Renal cortical epithelial cell (primary cell): ENCODE measurements at regions not wholly inside any gene's neighbourhood (a gene's known extent, or its start where the extent isn't known, plus 50 kb on each side); places are given as distances from the start of the nearest gene placed in this dataset.
A peak's percentile ranks its signal among the peaks of the same experiment; 100 is the strongest.

Experiments
- DNase-seq: peaks from one replicate; pipeline ENCODE4 v3.0.0-alpha.2; 2011; ENCODE audit warnings: low read depth

DNA sequence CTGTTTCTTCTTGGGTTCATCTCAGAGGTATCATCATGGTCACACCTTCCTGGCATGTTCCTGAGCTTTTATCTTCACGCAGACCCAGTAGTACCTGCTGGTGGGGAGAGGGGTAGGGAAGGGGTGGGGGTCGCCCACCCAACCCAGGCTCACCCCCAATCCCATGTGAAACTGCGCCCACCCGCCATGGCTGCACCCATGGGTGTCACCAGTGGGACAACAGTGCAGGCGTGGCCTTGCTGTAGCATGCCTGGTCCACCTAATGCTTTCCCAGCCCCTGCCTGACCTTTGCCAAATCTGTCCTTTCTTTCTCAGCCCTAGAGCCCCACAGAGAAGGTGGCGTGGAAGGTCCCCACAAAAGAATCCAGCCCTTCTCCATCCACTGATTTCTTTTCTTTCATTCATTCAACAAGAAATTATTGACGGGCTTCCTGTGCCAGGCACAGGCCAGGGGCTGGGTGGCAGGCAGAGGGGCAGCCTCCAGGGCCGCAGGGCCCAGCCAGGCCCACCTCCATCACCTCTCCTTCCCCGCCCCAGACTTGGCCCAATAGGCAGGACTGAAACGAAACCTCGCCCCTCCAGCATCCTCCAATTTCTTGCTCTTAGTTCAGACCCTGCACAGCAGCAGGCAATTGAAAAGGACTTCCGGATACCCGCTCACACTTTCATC lies 79.1 kb upstream of the TNRC6C start:
- no peak for DNase-seq

DNA sequence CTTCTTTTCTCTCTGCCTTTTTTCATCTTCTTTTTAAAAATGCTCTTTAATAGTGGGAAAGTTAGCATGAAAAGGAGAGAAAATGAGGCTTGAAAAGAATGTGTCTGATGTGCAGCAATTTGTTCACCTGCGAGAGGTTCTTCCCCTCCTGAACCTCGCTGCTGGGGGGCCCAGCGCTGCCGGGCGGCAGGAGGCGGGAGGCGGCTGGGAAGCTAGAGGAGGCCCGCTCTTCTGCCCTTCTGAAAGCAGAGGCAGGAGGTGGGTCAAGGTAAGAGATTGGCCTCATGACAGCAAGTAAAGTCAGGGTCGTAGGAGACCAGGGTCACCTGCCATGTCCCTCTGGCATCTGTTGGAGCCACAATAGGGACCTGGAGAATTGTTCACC lies 78.6 kb upstream of the TNRC6C start:
- DNase-seq, result no peak

DNA sequence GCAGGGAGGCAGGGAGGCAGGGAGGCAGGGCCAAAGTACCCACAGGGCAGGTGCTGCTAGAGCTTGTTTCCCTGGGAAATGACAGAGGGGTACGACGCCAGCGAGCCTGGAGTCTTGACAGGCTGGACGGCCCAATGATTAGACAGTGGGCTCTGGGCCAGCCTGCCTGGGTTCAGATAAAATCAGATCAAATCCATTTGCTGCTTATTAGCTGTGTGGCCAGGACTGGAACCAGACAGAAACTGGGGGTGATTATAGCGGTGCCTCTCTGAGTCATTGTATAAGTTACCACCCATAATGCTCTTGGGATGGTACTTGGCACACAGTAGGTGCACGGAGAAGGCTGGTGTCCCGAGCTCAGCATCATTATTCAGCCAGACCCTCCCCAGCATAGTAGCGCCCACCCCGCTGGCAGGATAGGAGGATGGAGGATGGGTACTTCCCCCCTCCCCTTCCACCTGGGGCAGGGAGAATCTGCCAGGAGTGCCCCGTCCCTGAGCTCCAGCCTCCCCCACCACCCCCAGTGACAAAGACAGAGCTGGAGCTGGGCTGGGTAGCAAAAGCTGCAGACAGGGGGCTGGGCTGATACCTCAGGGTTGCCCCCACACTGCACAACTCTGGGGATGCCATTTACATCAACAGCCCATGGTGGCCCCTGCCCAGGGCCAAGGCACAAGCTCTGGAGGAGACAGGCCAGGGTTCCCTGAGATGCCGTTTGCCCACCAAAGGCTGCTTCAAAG lies 77.6 kb upstream of the TNRC6C start:
- DNase-seq, result no peak

DNA sequence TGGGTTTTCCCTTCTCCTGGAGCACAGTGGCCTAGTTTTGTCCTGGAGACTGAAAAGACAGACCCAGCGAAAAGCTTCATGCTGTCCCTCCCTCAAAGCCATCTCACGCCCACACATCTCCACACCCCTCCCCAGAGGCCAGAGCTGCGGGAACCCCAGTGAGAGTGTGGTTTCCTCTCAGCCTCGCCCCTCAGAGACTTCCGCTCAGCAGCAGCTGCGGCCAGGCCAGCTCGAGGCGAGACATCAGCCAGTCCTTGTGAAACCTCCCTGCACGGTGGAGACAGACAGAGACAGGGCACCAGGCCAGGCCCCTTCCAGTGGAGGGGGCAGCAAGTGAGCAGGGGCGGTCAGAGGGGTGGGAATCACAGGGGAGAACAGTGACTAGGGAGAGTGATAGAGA lies 77.0 kb upstream of the TNRC6C start:
- DNase-seq, result no peak

DNA sequence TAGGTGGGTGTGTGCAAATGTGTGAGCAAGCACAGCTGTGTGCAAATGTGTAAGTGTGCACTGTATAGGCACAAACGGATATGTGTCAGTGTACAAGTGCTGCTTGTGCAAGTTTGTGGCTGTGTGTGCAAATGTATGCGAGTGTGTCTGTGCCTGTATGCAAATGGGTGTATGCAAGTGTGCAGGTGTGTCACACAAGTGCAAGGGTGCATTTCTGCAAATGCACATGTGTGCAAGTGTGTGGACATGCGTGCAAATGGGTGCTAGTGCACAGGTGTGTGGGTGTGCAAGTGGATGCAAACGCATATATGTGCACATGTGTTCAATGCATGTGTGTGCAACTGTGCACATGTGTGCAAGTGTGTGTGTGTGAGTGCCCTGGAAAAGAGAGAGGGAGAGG lies 76.5 kb upstream of the TNRC6C start:
- DNase-seq, result no peak

DNA sequence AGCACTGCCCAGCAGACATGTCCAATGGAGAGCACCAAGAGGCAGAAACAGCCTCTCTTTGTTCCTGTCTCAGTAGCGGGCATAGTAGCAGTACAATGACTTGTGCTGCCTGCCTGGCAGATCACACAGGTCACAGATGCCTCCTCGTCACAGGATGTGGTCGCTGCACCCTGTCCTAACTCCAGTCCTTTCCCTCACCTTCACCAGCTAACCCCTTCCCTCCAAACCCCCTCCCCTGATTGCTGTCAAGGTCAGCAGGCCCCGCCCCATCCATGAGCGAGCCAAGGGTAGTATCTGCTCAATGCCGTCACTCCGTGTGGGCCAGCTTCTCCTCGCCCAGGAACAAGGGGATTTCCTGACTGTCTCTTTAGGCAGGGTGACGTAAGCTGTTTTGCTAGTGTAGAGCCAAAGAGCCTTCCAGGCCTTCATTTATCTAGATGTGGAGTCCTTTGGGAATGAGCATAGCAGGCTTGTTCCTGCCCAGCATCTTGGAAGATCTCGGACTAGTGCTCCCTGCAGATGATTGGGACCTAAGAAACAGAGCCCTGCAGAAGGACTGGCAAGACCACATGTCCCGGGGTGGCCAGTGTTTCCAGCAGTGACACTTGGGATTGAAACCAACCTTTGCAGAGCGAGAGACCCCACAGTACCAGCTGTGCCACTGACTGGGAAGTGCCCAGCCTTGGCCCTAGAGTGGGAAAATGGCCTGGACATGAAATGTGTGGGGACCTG lies 75.9 kb upstream of the TNRC6C start:
- DNase-seq, result no peak

DNA sequence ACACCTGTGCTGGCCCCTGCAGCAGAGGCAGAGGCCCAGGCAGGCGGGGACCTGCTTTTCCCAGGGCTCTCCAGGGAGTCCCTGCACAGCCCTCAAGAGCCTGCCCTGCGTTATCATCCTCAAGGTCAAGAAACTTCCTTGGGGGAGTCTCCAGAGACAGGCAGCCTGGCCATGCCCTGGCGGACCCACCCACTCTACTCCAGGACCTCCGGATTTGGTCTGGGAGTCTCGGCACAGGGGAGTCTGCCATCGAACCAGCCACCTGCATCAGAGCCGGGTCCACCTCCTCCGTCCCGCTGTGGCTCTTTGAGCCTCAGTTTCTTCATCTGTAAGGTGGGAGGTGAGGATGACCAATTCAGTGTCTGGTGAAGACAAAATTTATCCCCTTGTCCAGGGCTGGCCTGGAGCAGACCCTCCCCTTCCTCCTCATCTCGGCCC lies 75.3 kb upstream of the TNRC6C start:
- no peak for DNase-seq

DNA sequence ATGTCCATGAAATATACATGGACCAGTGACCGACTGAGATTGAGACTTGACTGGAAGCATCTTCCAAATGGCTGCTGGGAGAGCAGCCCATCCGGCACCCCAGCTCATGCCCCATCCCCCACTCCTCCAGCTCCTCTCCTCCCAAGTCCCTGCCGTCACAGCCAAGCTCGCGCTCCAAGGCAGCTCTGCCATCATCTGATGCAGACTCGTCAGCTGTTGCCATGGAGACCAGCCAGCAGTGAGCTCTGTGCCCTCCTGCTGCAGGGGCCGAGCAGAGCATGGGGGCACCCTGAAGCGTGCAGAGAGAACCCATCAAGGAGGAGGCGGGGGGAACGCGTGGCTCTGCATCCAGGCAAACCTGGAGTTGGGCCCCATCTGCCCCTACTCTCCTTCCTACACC lies 74.5 kb upstream of the TNRC6C start:
- no peak for DNase-seq

DNA sequence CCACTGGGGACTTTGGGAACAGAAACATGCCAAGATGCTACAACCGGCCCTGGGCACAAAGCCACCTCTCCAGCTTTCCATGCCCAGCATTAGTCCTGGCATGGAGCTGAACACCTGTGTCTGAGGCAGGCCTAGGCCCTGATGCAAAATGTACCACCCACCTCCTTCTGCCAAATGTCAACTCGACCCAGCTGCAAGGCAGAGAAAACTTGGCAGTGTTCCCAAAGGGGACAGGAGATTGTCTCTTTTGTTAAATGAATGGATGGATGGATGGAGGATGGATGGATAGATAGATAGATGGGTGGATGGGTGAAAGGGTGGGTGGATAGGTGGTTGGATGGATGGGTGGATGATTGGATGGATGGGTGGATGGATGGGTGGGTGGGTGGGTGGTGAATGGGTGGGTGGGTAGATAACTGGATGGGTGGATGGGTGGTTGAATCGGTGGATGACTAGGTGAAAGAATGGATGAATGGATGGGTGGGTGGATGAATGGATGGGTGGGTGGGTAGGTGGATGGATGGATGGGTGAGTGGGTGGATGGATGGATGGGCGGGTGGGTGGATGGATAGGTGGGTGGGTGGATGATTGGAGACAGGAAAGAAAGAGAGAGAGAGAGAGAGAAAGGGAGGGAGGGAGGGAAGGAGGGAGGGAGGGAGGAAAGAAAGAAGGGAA lies 73.4 kb upstream of the TNRC6C start:
- DNase-seq, result no peak

DNA sequence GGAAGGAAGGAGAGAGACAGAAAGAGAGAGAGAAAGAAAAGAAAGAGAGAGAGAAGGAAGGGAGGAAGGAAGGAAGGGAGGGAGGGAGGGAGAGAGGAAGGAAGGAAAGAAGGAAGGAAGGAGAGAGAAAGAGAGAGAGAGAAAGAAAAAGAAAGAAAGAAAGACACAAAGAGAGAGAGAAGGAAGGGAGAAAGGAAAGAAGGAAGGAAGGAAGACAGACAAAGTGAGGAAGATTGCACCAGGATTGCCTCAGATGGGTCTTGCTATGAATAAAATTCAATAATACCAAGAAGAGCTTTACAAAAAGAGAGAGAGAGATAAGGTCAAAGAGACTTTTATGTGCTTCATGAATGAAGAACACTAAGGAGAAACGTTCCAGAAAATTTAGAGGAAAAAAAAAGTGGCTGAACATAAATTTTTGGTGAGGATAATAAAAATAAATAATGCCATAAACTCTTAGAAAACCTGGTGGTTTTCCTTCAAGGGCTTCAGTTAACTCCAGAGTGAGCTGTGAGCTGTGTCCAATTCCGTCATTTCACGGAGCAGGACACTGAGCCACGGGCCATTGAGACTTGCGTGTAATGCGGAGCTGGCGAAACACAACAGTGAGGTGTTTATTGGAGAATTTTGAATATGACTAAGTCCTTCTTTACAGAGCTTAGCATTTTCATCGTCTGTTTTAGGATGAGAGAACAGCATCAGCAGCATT lies 72.7 kb upstream of the TNRC6C start:
- DNase-seq, result no peak

DNA sequence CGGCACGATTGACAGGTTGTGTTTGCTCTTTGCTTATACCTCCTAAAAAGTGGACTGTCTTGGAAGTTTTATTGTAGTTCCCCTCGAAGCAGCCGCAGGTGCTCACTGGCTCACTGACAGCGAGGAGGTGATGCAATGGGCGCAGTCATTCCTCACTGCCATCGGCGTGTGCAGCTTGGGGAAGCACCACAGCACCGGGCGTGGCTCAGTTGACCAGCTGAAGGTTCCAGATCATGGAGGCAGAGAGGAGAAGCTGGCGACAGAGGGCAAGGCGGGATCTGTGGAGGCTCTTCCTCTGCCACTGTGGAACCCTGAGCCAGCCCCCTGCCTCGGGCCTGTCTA lies 72.1 kb upstream of the TNRC6C start:
- no peak for DNase-seq

DNA sequence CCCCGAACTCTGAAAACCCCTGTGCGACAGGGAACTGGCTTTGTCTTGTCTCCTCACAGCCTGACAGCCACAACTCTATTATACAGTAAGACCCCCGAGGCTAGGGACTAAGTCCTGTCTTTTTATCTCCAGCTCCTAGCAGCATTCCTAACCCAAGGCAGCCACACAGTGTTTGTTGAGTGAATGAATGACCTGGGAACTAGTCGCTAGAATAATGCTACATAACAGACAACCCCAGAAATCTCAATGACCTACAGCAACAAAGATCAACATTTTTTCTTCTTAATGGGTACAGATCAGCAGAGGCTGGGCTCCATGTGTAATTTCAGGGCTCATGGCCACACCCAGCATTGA lies 71.4 kb upstream of the TNRC6C start:
- DNase-seq, result no peak

DNA sequence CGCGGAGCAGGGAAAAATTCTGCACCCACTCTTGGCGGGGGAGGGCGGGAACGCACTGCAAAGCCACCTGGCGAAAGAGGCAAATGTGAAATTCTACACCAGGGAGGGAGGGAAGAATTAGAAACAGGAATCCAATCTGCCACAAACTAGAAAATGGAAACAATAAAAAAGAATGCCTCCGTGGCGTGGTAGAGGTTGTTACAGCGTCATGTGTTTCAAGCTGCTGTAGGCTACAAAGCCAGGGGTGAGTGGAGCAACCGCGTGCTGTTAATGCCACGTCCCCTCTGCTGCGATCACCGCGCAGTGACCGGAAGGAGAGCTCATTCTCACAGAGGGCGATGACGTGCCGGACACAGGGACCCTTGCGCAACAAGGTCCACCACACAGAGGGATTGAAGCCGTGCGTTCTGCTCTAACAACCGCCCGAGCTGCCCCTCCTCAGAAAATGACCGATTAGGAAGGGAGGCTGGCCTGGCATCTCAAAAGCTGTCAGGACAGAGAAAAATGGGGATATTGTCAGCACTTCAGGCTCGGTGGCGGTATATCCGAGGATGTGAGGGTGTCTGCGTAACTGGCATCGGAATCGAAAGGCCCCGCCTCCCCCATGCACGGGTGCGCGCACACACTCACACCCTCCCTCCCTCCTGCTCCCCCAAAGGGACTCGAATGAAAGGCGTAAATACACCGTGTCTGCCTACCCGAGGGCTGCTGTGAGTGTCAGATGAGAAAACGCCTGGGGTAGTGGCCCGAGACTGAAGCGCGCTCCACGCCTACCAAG lies 70.8 kb upstream of the TNRC6C start:
- peak; percentile 51 for DNase-seq

DNA sequence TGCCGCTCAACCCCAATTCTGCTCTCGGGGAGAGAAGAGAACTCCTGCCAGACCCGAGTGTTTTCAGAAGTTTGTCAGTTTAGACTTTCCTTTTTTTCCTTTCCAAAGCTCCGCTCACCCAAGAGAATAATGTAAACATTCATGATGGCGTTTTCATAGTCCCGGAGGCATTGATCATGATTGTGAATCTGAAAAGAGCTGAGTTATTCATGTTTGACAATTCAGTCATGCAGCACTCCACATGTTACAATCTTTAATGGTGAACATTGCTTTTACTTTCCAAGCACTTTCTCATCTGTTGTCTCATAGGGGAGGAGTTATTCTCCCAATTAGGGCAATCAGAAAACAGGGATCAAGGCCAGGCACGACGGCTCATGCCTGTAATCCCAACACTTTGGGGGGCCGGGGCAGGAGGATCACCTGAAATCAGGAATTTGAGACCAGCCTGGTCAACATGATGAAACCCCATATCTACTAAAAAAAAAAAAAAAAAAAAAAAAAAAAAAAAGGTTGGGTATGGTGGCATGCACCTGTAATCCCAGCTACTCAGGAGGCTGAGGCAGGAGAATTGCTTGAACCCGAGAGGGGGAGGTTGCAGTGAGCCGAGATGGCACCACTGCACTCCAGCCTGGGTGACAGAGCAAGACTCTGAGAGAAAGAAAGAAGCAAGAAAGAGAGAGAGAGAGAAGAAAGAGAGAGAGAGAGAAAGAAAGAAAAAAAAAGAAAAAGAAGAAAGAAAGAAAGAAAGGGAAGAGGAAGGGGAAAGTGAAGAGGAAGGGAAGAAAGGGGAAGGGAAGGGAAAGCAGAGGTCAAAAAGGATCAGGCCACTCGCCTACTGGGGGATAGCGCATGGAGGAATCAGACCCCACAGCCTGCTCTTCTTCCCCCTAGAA lies 70.0 kb upstream of the TNRC6C start:
- DNase-seq, result no peak

DNA sequence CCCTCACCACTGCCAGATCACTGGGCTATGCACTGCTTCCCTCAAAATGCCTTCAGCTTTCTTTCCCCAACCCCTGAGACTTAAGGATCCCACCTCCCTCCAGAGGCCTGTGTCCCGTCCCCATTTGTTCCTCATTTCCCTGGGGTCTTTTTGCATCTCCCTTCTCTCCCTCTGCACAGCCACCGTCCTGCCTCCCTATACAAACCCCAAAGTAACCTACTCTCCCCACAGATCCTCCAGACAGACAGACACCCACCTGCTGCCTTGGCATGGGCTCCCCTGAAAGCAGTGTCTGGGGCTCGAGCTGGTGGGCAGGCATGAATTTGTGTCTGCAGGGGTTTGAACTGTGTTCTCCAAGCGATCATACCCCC lies 69.4 kb upstream of the TNRC6C start:
- DNase-seq, result no peak

DNA sequence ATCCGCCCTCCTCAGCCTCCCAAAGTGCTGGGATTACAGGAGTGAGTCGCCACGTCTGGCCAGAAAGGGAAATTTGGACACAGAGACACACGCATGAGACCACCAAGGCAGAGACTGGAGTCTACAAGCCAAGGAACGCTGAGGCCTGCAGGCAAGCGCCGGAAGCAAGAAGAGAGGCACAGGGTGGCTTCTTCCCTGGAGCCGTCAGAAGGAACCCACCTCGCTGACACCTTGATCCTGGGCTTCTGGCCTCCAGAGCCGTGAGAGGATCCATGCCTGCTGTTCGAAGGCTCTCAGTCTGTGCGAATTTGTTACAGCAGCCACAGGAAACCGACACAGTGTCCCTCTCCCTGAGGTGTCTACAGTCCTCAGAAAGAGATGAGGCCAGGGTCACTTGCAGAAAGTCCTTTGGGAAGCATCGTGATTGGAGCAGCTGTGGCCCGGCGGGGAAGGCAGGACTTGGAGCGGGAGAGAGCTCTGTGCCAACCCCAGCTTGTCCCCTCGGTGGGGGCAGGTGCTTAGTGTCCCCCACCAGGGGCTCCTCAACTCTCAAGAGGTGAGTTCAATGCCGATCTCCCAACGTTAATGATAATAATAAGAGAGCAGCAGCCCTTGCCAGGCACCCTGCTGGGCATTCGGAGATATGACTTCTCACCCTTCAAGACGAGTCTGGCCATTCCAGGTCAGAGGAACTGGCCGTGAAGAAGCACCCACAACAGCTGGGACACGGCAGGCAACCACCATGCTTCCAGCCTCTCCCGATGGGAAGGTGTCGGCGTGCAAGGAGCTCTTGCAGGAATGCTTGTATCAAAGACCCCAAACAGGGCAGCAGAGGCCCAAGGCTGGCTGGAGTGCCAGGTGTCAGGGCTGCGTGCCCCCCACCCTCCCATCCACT lies 68.4 kb upstream of the TNRC6C start:
- DNase-seq, result no peak

DNA sequence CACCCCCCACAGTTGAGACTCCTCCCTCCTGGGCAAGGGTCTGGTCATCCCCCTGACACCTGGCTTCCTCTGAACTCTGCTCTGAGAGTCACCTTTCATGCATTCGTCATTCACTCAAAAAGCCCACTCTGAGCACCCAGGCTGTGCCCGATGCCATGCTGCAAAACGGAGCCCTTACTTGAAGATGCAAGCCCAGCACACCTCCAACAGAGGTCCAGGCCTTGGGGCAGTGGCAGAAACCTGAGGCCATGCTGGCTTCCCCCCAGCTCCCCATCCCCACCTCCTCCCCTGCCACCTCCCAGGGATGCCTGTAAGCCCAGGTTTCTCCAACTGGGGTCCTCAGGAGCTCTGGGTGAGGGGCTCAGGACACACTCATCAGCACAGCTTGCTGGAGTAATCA lies 67.7 kb upstream of the TNRC6C start:
- no peak for DNase-seq

DNA sequence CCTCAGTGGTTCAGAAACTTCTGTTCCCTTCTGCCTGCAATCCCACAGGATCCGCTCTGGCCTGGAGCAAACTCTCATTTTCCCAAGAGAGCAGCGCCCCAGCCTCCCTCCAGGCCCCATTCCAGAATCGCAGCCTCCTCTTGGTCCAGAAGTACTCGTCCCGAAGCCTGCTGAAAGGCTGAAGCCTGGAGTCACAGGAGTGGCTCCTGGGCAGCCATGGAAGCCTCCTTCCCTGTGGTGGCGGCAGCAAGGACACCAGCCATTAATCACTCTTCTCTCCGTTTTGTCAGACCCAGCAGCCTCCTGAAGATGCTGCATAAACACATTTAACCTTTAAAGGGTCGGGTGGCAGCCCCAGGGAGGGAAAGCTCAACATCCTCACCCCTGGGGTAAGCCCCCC lies 66.9 kb upstream of the TNRC6C start:
- no peak for DNase-seq

DNA sequence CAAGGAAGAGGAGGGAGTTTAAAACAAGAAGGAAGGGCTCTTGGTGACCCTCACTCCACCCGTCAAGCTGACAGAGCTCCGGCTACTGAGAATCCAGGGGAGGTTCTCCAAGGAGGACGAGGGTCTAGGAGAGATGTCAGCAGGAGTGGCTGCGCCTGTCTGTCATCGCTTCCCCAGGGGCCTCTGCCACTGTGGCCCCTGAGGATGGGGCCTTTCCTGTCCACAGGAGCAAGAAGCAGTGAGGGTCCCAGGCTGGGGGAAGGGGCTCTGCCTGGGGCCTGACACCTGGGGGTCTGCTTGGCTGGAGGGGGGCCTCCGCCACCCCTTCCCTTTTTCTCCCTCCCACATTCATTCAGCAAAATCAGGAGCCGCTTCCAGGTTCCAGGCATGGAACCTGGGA lies 66.5 kb upstream of the TNRC6C start:
- DNase-seq, result no peak
